GM19455 (cell line): ENCODE measurements at regions not wholly inside any gene's neighbourhood (a gene's known extent, or its start where the extent isn't known, plus 50 kb on each side); places are given as distances from the start of the nearest gene placed in this dataset.

Experiments
- ATAC-seq: cut with Tn5 transposase; IDR thresholded peaks from one replicate; pipeline ENCODE4 v1.9.1; 2021; ENCODE audit not compliant: unreplicated experiment

GRCh38 chr7:46352004-46352954 is 431.2 kb upstream of the IGFBP3 start:
- no peak for ATAC-seq

- ATAC-seq = no peak
Observed at GRCh38 chr7:46349490-46349889, 428.4 kb upstream of the IGFBP3 start.

DNA sequence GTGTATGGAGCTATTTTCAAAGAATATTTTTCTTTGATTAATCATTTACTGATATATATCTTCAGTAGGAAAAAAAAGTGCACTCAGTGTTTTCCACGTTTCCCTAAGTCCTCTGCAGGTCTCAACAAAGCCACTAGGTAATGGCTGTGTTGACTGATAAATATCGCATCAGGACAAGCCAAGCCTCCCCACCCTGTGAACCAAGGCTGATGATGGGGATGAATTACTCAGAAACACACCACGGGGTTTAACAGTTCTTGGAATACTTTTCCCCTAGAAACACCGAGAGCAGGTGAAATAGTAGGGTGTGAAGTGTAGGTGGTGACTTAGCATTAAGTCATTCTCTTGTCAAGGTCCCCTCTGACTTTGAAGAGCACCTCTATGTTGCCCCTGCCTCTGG is 423.5 kb upstream of the IGFBP3 start:
- ATAC-seq = no peak

GRCh38 chr7:46343802-46344201 is 422.7 kb upstream of the IGFBP3 start:
- ATAC-seq = no peak

DNA sequence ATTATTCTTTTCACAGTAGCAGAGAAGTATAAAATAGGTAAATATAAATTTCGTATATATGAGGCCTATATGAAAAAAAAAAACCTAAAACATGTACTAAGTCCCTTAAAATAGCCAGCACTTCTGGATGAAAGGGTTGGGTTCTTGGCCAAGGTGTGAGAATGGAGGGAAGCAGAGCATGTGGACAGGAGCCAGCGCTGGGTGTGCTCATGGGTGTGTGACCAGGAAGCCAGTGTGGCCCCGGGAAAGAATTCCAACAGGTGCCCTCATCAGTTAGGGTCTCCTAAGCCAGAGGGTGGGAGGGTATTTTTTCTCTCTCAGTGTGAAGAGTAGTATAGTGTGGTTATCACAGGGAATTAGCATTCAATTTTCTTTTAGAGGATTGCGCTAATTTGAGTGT is 401.9 kb upstream of the IGFBP3 start:
- no peak for ATAC-seq

DNA sequence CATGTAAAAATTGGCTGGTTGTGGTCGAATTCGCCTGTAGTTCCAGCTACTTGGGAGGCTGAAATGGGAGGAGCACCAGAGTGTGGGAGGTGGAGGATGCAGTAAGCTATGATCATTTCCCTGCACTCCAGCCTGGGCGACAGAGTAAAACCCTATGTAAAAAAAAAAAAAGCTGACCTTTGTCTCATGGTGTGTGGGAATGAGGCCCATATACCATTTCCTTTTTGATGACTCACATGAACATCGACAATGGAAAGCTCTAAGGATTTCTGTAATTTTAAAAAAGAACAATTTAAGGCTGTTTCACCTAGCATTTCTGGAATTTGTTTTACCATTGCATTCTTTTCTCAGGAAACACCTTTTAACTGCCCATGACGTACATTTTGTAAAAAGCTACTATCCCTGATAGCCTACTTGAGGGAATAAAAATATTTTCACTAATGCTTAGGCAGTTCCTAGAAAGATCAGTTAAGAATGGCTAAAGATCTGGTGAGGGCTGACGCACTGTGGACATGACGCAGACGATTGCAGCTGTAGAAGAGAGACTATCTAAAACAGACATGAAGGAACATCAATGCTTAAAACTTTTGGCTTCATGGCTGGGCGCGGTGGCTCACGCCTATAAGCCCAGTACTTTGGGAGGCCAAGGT is 400.6 kb upstream of the IGFBP3 start:
- ATAC-seq = no peak

DNA sequence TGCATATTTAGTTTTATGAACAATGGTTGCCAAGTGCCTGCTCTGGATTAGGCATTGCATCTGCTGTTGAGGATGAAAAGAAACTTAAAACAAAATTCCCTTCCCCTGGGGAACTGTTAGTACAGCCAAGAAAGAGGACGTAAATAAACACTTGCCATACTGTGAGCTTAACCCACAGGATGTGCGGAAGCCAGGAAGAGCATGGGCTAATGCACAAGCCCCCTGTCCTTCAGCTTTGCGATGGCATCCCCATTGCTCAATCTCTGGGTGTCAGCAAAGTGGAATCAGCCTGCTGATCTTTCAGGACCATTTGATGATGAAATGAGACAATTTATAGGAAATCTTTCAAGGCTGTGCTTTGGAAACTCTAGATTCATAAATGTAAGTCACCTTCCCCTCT is 399.9 kb upstream of the IGFBP3 start:
- ATAC-seq = no peak

- ATAC-seq = no peak
Observed at GRCh38 chr7:46319841-46320240, 398.8 kb upstream of the IGFBP3 start.

GRCh38 chr7:46318276-46318675 is 397.2 kb upstream of the IGFBP3 start:
- ATAC-seq = no peak

DNA sequence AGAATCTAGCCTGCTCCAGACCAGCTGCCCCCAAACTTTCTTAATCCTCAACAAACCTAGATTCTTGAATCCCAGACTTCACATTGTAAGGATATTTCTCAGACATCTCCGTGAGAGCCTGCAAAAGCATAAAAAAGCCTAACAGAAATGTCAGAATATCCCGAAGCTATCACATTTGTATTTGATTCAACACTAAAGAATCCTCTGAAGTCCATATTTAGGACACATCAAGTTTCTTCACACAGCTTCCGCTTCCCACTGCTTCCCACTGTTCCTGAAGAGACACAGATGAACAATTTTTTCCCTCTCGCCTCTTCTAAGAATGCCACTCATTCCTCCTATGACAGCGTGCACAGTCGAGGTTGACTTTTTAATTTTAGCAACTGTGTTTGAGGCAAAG is 396.2 kb upstream of the IGFBP3 start:
- ATAC-seq = no peak

DNA sequence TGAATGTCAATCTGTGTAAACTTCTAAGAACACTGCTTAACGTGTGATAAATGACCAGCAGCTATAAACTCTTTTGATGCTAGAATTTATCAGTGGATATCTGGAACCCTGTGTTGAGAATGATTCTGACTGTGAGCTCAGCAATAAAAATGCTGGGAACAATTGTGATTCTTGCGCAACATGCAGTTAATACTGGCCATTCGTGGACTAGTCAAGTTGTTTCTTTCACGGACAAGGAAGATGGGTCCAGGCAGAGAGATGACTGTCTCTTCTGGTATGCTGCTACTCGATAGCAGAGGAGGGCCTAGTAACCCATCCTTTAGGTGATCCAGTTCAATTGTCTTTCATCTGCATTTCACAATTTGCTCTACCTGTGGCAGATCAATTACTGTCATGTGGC is 394.8 kb upstream of the IGFBP3 start:
- ATAC-seq = no peak

DNA sequence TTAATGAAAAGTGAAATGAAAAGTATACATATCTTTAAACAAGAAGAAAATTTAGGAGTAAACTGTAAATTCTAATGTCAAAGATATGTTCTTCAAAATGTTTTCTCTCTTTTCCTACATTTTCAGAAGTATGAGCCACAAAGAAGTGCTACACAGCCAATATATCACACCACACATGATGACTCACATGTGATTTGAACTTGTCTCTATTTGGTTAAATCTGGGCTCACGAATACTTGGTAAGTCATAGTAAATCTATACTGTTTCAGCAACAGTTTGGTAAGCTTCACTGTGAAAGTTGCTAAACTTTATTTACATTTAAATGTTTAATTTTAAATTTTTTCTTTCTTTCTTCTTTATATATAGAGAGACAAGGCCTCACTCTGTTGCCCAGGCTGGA is 380.6 kb upstream of the IGFBP3 start:
- no peak for ATAC-seq

GRCh38 chr7:46297515-46297914 is 376.4 kb upstream of the IGFBP3 start:
- ATAC-seq = no peak

DNA sequence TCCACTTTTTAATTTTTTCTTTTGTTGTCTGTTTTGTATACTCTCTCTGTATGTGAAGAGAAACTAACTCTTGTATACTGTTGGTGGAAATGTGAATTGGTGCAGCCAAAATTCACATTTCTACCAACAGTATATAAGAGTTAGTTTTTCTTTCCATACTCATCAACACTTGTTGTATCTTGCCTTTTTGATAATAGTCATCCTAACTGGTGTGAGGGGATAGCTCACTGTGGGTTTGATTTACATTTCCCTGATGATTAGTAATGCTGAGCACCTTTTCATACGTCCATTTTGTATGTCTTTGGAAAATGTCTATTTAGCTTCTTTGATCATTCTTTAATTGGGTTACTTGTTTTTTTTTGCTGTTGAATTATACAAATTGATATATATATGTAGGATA is 375.5 kb upstream of the IGFBP3 start:
- ATAC-seq = no peak

DNA sequence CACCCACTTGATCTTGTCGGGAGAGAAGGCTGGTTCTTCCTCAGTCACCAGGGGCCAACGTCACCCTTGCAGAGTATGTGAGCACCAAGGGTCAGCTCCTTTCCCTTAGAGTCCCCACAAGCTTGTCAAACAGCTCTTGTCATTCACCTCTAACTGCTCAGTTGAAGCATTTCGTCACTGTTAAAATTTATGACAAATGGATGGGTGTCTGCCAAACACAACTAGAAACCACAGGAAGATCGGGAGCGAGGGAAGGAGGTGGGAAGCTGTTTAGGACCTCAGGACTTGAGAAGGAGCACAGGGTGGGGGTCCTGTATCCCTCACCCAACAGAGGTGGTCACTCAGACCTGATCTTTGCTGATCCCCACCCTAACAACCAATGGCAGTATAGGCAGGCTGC is 373.3 kb upstream of the IGFBP3 start:
- ATAC-seq = no peak

- ATAC-seq = no peak
Observed at GRCh38 chr7:46292741-46293140, 371.7 kb upstream of the IGFBP3 start.

DNA sequence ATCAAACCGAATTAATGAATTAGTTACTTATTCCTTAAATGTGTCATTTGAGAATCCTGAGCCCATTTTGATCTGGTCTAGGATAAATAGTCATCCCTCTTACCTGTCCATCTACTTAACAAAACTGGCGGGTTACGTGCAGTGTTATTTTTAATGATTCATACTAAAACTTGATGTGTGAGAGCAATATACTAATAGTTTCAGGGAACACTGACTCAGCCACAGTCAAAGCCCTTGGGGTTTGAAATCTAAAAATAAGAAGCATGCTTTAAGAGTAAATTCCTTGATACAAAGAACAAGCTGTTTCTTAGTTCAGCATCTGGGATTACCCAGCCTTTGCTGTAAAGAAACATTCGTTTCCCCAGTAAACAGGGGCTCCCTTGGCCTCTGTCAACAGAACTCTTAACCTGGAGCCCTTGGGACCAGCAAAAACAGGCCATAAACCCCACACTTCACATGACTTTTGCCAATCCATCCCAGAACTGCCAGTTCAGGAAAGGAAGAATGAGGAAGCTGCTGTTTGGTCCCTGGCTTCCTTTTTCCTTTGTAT is 370.6 kb upstream of the IGFBP3 start:
- no peak for ATAC-seq

DNA sequence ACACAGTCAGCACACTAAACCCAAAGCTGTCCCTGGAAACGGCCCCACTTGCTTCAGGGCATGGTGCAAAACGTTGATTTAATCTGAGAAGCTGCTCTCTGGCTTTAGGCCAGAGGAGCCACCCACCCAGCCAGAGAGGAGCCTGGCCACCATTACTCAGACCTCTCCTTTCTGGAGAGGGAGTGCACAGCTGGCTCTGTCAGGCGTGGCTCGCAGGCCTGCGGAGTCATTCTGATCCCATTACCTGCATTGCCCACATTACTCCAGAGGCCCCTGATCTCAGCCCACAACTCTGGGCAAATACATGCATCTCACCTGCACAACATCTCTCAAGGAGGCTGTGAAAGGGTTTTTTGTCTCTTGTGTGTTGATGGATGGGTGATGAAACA is 370.0 kb upstream of the IGFBP3 start:
- no peak for ATAC-seq

DNA sequence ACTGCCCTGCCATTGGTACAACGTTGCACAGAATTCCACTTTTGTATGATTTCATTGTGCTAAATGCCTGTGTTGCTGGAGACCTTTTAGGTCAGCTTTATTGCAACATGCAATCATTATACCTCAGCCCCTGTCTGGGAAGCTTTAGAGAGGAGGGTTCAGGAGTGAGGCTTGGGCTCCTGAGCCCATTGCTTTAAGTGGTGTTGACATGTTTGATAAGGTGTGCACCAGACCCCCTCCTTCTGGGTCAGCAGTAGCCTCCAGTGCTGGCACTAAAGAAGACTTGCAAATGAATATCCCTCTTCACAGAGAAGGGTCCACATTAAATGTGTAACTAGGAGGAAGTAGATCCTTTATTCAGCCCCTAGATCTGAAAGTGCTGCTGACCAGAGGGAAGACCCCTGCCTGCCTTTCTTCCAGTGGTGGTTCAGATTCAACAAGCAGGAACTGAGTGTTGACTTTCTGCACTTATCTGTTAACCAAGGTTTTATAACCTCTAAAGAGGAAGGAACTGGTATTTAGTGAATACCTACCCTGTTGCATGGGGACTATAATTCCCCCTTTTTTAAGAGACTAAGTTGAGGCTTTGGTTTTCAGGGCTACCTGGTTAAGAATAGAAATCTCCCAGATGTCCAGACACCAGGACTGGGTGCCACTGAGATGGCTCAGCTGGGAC is 369.4 kb upstream of the IGFBP3 start:
- ATAC-seq = no peak

DNA sequence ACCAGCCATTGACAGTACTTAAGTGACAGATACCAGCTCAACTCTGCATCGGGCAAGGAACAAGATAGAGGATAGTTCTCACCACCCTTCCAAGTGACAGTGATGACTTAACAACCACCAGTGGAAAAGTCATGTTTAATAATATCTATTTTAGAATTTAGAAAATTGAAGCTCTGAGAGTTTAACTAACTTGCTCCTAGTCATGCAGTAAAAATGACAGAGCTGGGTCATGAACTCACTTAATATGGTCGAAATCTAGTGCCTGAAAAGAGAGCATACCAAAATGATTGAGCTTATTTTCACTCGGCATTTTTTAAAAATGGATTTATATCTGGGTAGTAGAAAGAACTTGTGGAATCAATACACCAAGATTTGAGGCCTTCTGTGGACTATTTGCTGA is 367.8 kb upstream of the IGFBP3 start:
- no peak for ATAC-seq

DNA sequence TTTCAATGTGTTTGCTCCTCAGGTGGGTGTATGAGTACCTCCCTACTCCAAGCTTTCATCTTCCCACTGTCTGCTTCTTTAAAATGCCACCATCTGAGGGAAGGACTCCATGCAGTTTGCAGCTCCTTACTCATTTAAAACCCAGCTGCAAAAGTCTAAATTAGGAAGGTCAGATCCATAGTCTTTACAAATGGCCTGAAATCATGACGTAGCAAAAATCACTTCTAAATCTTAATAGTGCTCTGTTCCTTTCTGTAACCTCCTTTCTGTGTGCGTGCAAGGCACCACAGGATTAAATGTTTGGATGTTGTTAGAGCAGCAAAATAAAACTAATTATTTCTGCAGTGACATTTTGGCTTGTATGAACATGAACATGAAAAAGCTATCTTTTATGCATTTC is 366.9 kb upstream of the IGFBP3 start:
- no peak for ATAC-seq

- no peak for ATAC-seq
Observed at GRCh38 chr7:46286957-46287356, 365.9 kb upstream of the IGFBP3 start.
